Stimulated activated CD4-positive, alpha-beta T cell treated with anti-CD3 and anti-CD28 coated beads, Interleukin-15, amount 100 ng/mL, for 48 hours (primary cell): ENCODE measurements at regions not wholly inside any gene's neighbourhood (a gene's known extent, or its start where the extent isn't known, plus 50 kb on each side); places are given as distances from the start of the nearest gene placed in this dataset.
"Not testable (repeated sequence)": the region's sequence is repeated elsewhere in the genome, so short reads cannot be mapped to it uniquely, and the experiment has no call there.

Source experiments
- DNase-seq, 2 donors: peaks; one replicate each; pipeline ENCODE4 v3.0.0-alpha.2; 2020; ENCODE audit warnings: low read depth in 2 of 2

GRCh38 chr1:112855152-112855828 lies 100.7 kb downstream of the SLC16A1 start:
- no peak for DNase-seq

- not testable (repeated sequence) for DNase-seq
These were observed 101.5 kb downstream of the SLC16A1 start for GRCh38 chr1:112854368-112854984.

- not testable (repeated sequence) for DNase-seq
These were observed 102.1 kb downstream of the SLC16A1 start for GRCh38 chr1:112853915-112854314.

- no peak for DNase-seq
These were observed 103.1 kb downstream of the SLC16A1 start for GRCh38 chr1:112852934-112853333.

- DNase-seq: no peak
These were observed 103.7 kb downstream of the SLC16A1 start for GRCh38 chr1:112852276-112852675.

- no peak for DNase-seq
These were observed 105.8 kb downstream of the SLC16A1 start for GRCh38 chr1:112850034-112850757.

GRCh38 chr1:112849425-112850033 lies 106.5 kb downstream of the SLC16A1 start:
- no peak for DNase-seq

- DNase-seq: no peak
These were observed 114.2 kb downstream of the SLC16A1 start for GRCh38 chr1:112841825-112842224.

- no peak for DNase-seq
These were observed 115.1 kb downstream of the SLC16A1 start for GRCh38 chr1:112840631-112841624.

- DNase-seq: no peak
These were observed 119.4 kb downstream of the SLC16A1 start for GRCh38 chr1:112836642-112837041.

GRCh38 chr1:112833806-112834205 lies 118.7 kb upstream of the PPM1J start:
- DNase-seq: no peak

- DNase-seq: not testable (repeated sequence)
These were observed 117.1 kb upstream of the PPM1J start for GRCh38 chr1:112832259-112832658.

- DNase-seq: not testable (repeated sequence)
These were observed 114.6 kb upstream of the PPM1J start for GRCh38 chr1:112829691-112830090.

- no peak for DNase-seq
These were observed 113.6 kb upstream of the PPM1J start for GRCh38 chr1:112828716-112829115.

- not testable (repeated sequence) for DNase-seq
These were observed 112.3 kb upstream of the PPM1J start for GRCh38 chr1:112827391-112827790.

- DNase-seq: no peak
These were observed 111.2 kb upstream of the PPM1J start for GRCh38 chr1:112826217-112826944.

- not testable (repeated sequence) for DNase-seq
These were observed 110.6 kb upstream of the PPM1J start for GRCh38 chr1:112825563-112826216.

GRCh38 chr1:112825075-112825474 lies 109.9 kb upstream of the PPM1J start:
- not testable (repeated sequence) for DNase-seq

GRCh38 chr1:112821307-112822063 lies 106.4 kb upstream of the PPM1J start:
- DNase-seq: not testable (repeated sequence)
